ENCODE measurements at regions not wholly inside any gene's neighbourhood (a gene's known extent, or its start where the extent isn't known, plus 50 kb on each side); places are given as distances from the start of the nearest gene placed in this dataset.

- TF ChIP-seq EZH2 (IDR thresholded peaks at IDR 0.05; ENCODE audit: insufficient read depth, poor library complexity, severe bottlenecking) (no peak), EZH2phosphoT487 (IDR thresholded peaks at IDR 0.05; ENCODE audit: insufficient read depth, low read depth) (no peak)
Observed at GRCh38 chr14:21993070-21993469, 319.5 kb upstream of the OR4E1 start.

Data from GM23248 (cell line).